ENCODE measurements at regions not wholly inside any gene's neighbourhood (a gene's known extent, or its start where the extent isn't known, plus 50 kb on each side); places are given as distances from the start of the nearest gene placed in this dataset.

- TF ChIP-seq EGR1 (IDR thresholded peaks at IDR 0.05) (no peak), TEAD4 (IDR thresholded peaks at IDR 0.05) (no peak), NFIC (IDR thresholded peaks at IDR 0.05) (no peak), REST (IDR thresholded peaks at IDR 0.05; ENCODE audit: low read depth) (no peak), YY1 (IDR thresholded peaks at IDR 0.05; ENCODE audit: low read depth) (no peak), EP300 (IDR thresholded peaks at IDR 0.05; ENCODE audit: borderline replicate concordance) (no peak), FOXM1 (IDR thresholded peaks at IDR 0.05; ENCODE audit: borderline replicate concordance, low read depth) (no peak), RAD21 (IDR thresholded peaks at IDR 0.05; ENCODE audit: low read depth) (no peak), CREB1 (IDR thresholded peaks at IDR 0.05; ENCODE audit: low read depth) (no peak), CEBPB (IDR thresholded peaks at IDR 0.05) (no peak), TCF12 (IDR thresholded peaks at IDR 0.05; ENCODE audit: low read depth) (no peak), ZBTB7A (IDR thresholded peaks at IDR 0.05; ENCODE audit: low read depth) (no peak), USF1 (IDR thresholded peaks at IDR 0.05) (no peak), TAF1 (IDR thresholded peaks at IDR 0.05; ENCODE audit: low read depth) (no peak)
- TF ChIP-seq, protein P1, sequence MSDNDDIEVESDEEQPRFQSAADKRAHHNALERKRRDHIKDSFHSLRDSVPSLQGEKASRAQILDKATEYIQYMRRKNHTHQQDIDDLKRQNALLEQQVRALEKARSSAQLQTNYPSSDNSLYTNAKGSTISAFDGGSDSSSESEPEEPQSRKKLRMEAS (IDR thresholded peaks at IDR 0.05) = no peak
These were observed 191.9 kb downstream of the GRB14 start for GRCh38 chr2:164429354-164429753.

- no peak for TF ChIP-seq FOXM1 (IDR thresholded peaks at IDR 0.05; ENCODE audit: borderline replicate concordance, low read depth)
These were observed 194.2 kb downstream of the GRB14 start for GRCh38 chr2:164427111-164427510.

GRCh38 chr2:164420787-164421186 lies 200.5 kb downstream of the GRB14 start:
- TF ChIP-seq TAF1 (IDR thresholded peaks at IDR 0.05; ENCODE audit: low read depth) (no peak), FOXM1 (IDR thresholded peaks at IDR 0.05; ENCODE audit: borderline replicate concordance, low read depth) (no peak), REST (IDR thresholded peaks at IDR 0.05; ENCODE audit: low read depth) (no peak), CEBPB (IDR thresholded peaks at IDR 0.05) (no peak), EP300 (IDR thresholded peaks at IDR 0.05; ENCODE audit: borderline replicate concordance) (no peak), EGR1 (IDR thresholded peaks at IDR 0.05) (no peak), USF1 (IDR thresholded peaks at IDR 0.05) (no peak), TCF12 (IDR thresholded peaks at IDR 0.05; ENCODE audit: low read depth) (no peak)

DNA sequence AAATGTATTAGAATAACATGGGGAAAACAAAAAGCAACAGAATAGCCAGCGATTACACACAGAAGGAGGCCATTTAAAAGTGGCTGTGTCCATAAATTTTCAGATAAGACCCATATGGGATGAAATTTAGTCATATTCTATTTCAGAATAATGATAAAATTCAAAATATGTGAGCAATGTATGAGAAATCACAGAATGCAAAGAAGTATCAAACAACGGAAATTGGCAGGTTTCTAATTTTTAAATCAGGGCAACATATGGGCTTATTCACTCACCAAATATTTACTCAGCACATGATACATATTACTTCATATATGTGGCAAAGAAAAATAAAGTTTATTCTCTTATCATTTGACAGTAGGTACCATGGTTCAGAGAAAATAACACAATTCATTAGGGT lies 208.5 kb downstream of the GRB14 start:
- TF ChIP-seq TEAD4 (IDR thresholded peaks at IDR 0.05) = no peak
- TF ChIP-seq, protein P1 (IDR thresholded peaks at IDR 0.05) = no peak
- TF ChIP-seq RAD21 (IDR thresholded peaks at IDR 0.05; ENCODE audit: low read depth) = no peak
- TF ChIP-seq EP300 (IDR thresholded peaks at IDR 0.05; ENCODE audit: borderline replicate concordance) = no peak
- TF ChIP-seq YY1 (IDR thresholded peaks at IDR 0.05; ENCODE audit: low read depth) = no peak
- TF ChIP-seq ZBTB7A (IDR thresholded peaks at IDR 0.05; ENCODE audit: low read depth) = no peak
- no peak for TF ChIP-seq REST (IDR thresholded peaks at IDR 0.05; ENCODE audit: low read depth)
- TF ChIP-seq FOXM1 (IDR thresholded peaks at IDR 0.05; ENCODE audit: borderline replicate concordance, low read depth) = no peak
- TF ChIP-seq TAF1 (IDR thresholded peaks at IDR 0.05; ENCODE audit: low read depth) = no peak
- TF ChIP-seq USF1 (IDR thresholded peaks at IDR 0.05) = no peak
- TF ChIP-seq CREB1 (IDR thresholded peaks at IDR 0.05; ENCODE audit: low read depth) = no peak
- TF ChIP-seq NFIC (IDR thresholded peaks at IDR 0.05) = no peak

Measured in Ishikawa (cell line).